Ovary (tissue), 3 donors: ENCODE measurements at regions not wholly inside any gene's neighbourhood (a gene's known extent, or its start where the extent isn't known, plus 50 kb on each side); places are given as distances from the start of the nearest gene placed in this dataset.

Experiments used
- EP300 ChIP-seq: sonication (generic); formaldehyde crosslinking; IDR thresholded peaks from one replicate; pipeline ENCODE4 v1.6.1; 2017; ENCODE audit warnings: antibody characterized with exemption
- POLR2A ChIP-seq: fragments of 450-650 bp; IDR thresholded peaks from one replicate; pipeline ENCODE4 v1.6.1; 2017; ENCODE audit warnings: antibody characterized with exemption, mild to moderate bottlenecking, moderate library complexity
- TF ChIP-seq, protein P1 (sequence below), 3 donors: fragments of 450-650 bp in 2 of 3; fragments of 200-600 bp in 1 of 3; IDR thresholded peaks; one replicate each; pipeline versions ENCODE4 v1.5.1 to v1.8.0; 2016 to 2022; ENCODE audit warnings: antibody characterized with exemption in 3 of 3, mild to moderate bottlenecking in 1 of 3
- donor health status: DM: no; HTN: no; CAD: no.

DNA sequence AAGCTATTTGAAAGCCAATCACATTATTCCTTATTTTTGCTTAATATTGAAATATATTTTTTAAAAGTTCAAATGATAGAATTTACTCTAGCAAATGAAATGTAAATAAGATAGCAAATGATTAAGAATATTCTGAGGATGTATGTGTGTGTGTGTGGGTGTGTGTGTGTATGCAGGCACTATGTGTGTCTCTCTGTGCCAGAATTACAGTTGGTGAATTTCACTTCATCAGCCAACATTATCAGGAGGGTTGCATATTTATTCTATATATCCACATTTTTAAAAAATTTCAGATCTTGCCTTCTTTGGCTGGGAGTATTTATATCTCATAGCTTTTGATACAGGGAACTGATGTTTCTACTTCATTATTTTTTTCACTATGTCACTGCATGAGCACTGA, 274.9 kb upstream of the SOX5 start:
- TF ChIP-seq, protein P1, sequence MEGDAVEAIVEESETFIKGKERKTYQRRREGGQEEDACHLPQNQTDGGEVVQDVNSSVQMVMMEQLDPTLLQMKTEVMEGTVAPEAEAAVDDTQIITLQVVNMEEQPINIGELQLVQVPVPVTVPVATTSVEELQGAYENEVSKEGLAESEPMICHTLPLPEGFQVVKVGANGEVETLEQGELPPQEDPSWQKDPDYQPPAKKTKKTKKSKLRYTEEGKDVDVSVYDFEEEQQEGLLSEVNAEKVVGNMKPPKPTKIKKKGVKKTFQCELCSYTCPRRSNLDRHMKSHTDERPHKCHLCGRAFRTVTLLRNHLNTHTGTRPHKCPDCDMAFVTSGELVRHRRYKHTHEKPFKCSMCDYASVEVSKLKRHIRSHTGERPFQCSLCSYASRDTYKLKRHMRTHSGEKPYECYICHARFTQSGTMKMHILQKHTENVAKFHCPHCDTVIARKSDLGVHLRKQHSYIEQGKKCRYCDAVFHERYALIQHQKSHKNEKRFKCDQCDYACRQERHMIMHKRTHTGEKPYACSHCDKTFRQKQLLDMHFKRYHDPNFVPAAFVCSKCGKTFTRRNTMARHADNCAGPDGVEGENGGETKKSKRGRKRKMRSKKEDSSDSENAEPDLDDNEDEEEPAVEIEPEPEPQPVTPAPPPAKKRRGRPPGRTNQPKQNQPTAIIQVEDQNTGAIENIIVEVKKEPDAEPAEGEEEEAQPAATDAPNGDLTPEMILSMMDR (IDR thresholded peaks at IDR 0.05): no peak
- no peak for TF ChIP-seq EP300
- no peak for TF ChIP-seq POLR2A
